Endothelial cell of umbilical vein (primary cell): ENCODE measurements at regions not wholly inside any gene's neighbourhood (a gene's known extent, or its start where the extent isn't known, plus 50 kb on each side); places are given as distances from the start of the nearest gene placed in this dataset.

ENCODE experiments used
- EZH2 ChIP-seq: IDR thresholded peaks from 2 replicates; pipeline ENCODE4 v1.6.1; 2012; ENCODE audit warnings: borderline replicate concordance, low read depth, mild to moderate bottlenecking, moderate library complexity, low read length, inconsistent platforms; ENCODE audit not compliant: severe bottlenecking
- TF ChIP-seq, protein P1 (sequence below), 2 donors: IDR thresholded peaks; 1 replicate in 1 of 2; 2 replicates in 1 of 2; pipeline ENCODE4 v1.5.1; 2011; ENCODE audit warnings: low read length in 2 of 2, mild to moderate bottlenecking in 2 of 2, moderate library complexity in 2 of 2, control low read depth in 1 of 2, inconsistent platforms in 1 of 2, low read depth in 1 of 2; ENCODE audit not compliant: insufficient read depth in 1 of 2; ENCODE audit errors: extremely low read depth in 1 of 2
- TF ChIP-seq, protein P2 (sequence below): IDR thresholded peaks from 2 replicates; pipeline ENCODE4 v1.6.1; 2011; ENCODE audit not compliant: insufficient read depth, insufficient read length

DNA sequence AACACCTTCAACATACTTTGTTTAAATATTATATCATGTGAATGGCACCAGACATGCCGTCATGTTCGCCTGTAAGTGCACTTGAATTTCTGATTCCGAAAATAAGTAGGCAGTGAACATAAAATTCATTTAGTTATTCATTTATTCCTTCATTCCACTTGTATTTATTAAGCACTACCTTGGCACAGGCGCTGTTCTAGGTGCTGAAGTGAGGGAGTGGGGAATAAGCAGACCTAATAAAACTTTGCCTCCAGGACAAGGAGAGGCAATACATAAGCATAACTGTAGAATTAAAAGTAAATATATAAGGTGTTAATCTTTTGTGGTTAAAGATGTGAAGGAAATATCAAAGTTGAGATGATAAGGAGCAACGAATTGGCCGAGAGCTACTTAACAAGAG, 297.4 kb downstream of the TENT4A start:
- TF ChIP-seq, protein P1, sequence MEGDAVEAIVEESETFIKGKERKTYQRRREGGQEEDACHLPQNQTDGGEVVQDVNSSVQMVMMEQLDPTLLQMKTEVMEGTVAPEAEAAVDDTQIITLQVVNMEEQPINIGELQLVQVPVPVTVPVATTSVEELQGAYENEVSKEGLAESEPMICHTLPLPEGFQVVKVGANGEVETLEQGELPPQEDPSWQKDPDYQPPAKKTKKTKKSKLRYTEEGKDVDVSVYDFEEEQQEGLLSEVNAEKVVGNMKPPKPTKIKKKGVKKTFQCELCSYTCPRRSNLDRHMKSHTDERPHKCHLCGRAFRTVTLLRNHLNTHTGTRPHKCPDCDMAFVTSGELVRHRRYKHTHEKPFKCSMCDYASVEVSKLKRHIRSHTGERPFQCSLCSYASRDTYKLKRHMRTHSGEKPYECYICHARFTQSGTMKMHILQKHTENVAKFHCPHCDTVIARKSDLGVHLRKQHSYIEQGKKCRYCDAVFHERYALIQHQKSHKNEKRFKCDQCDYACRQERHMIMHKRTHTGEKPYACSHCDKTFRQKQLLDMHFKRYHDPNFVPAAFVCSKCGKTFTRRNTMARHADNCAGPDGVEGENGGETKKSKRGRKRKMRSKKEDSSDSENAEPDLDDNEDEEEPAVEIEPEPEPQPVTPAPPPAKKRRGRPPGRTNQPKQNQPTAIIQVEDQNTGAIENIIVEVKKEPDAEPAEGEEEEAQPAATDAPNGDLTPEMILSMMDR (IDR thresholded peaks at IDR 0.05; ENCODE audit: extremely low read depth in 1 of 2, insufficient read depth in 1 of 2, low read depth in 1 of 2, low read length in 2 of 2): no peak
- no peak for TF ChIP-seq EZH2
- TF ChIP-seq, protein P2, sequence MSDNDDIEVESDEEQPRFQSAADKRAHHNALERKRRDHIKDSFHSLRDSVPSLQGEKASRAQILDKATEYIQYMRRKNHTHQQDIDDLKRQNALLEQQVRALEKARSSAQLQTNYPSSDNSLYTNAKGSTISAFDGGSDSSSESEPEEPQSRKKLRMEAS: no peak
